AG10803 (cell line): ENCODE measurements at regions not wholly inside any gene's neighbourhood (a gene's known extent, or its start where the extent isn't known, plus 50 kb on each side); places are given as distances from the start of the nearest gene placed in this dataset.

Experiments used
- DNase-seq: peaks from one replicate; pipeline ENCODE4 v3.0.0; 2010; ENCODE audit warnings: low read depth
- H3K4me3 ChIP-seq: 2 replicates; pipeline ENCODE4 v1.5.1; 2011; ENCODE audit warnings: mild to moderate bottlenecking, low read length, control low read depth
- CTCF ChIP-seq: conservative IDR thresholded peaks from 2 replicates; pipeline ENCODE4 v1.5.1; 2011; ENCODE audit warnings: mild to moderate bottlenecking, low read length, control low read depth, inconsistent platforms

- no peak for DNase-seq
- TF ChIP-seq CTCF: no peak
- no peak overlapping the region for H3K4me3 ChIP-seq
Observed at GRCh38 chr10:124237282-124237961, 144.0 kb upstream of the CHST15 start.

GRCh38 chr10:124236816-124237215 lies 143.4 kb upstream of the CHST15 start:
- TF ChIP-seq CTCF: no peak
- H3K4me3 ChIP-seq: no peak overlapping the region
- DNase-seq: no peak

GRCh38 chr10:124236136-124236535 lies 142.7 kb upstream of the CHST15 start:
- TF ChIP-seq CTCF: no peak
- DNase-seq: no peak
- H3K4me3 ChIP-seq: no peak overlapping the region

- DNase-seq: no peak
- no peak overlapping the region for H3K4me3 ChIP-seq
- TF ChIP-seq CTCF: no peak
Observed at GRCh38 chr10:124235232-124235631, 141.8 kb upstream of the CHST15 start.

- H3K4me3 ChIP-seq: no peak overlapping the region
- no peak for DNase-seq
- no peak for TF ChIP-seq CTCF
Observed at GRCh38 chr10:124233546-124234138, 140.2 kb upstream of the CHST15 start.

- no peak for DNase-seq
- H3K4me3 ChIP-seq: no peak overlapping the region
- no peak for TF ChIP-seq CTCF
Observed at GRCh38 chr10:124232686-124233545, 139.5 kb upstream of the CHST15 start.
